H1 (cell line): ENCODE measurements at regions not wholly inside any gene's neighbourhood (a gene's known extent, or its start where the extent isn't known, plus 50 kb on each side); places are given as distances from the start of the nearest gene placed in this dataset.

Source experiments
- CTCF ChIA-PET: fragments of 300-600 bp; sonication (Branson Sonifier 250); formaldehyde crosslinking; loops from one replicate; lab custom pipeline; 2021; ENCODE audit not compliant: partially characterized antibody; lab: Charles Lee
- POLR2A ChIA-PET: fragments of 300-600 bp; sonication (Branson Sonifier 250); formaldehyde crosslinking; loops from one replicate; lab custom pipeline; 2021; ENCODE audit warnings: inconsistent platforms; ENCODE audit not compliant: partially characterized antibody; lab: Charles Lee
- DNase-seq, 2 experiments: peaks; one replicate each; pipeline versions ENCODE4 v3.0.0 to v3.0.0-alpha.2; 2010 to 2022; ENCODE audit warnings: low spot score in 2 of 2, low read depth in 1 of 2, mixed read lengths in 1 of 2
- FAIRE-seq: peaks from 2 replicates; lab custom pipeline; 2011; peaks lifted over from hg19 to GRCh38; lab: Jason Lieb, UNC
- H2AFZ ChIP-seq: 2 replicates; pipeline ENCODE4 v1.8.1; 2012; ENCODE audit warnings: low read length, inconsistent platforms
- H2AK5ac ChIP-seq: 2 replicates; pipeline ENCODE4 v1.6.1; 2013; ENCODE audit warnings: low read depth, low read length
- H2BK120ac ChIP-seq: replicated peaks from 2 replicates; pipeline ENCODE3; 2013; ENCODE audit warnings: low read depth, low read length, inconsistent platforms
- H2BK12ac ChIP-seq: 2 replicates; pipeline ENCODE4 v1.6.1; 2013; ENCODE audit warnings: low read depth, low read length
- H2BK15ac ChIP-seq: 2 replicates; pipeline ENCODE4 v1.6.1; 2013; ENCODE audit warnings: low read length
- H2BK20ac ChIP-seq: 2 replicates; pipeline ENCODE4 v1.6.1; 2013; ENCODE audit warnings: low read length
- H2BK5ac ChIP-seq: 2 replicates; pipeline ENCODE4 v1.6.1; 2013; ENCODE audit warnings: low read depth, low read length
- H3K14ac ChIP-seq: 2 replicates; pipeline ENCODE4 v1.6.1; 2013; ENCODE audit warnings: inconsistent platforms; ENCODE audit not compliant: insufficient read length
- H3K18ac ChIP-seq: 2 replicates; pipeline ENCODE4 v1.6.1; 2013; ENCODE audit warnings: low read length; ENCODE audit errors: extremely low read depth
- H3K23ac ChIP-seq: 2 replicates; pipeline ENCODE4 v1.6.1; 2013; ENCODE audit warnings: inconsistent platforms; ENCODE audit not compliant: insufficient read length
- H3K23me2 ChIP-seq: 2 replicates; pipeline ENCODE4 v1.6.1; 2013; ENCODE audit warnings: low read depth, low read length
- H3K27ac ChIP-seq: 2 replicates; pipeline ENCODE4 v1.6.1; 2011; ENCODE audit warnings: low read depth, low read length, inconsistent platforms
- H3K27me3 ChIP-seq, 4 experiments: replicated peaks in 1 of 4; 1 replicate in 1 of 4; 2 replicates in 3 of 4; pipeline versions ENCODE4 v1.6.1 to v1.8.1; 2011 to 2013; ENCODE audit warnings: low read length in 3 of 4, mild to moderate bottlenecking in 3 of 4, inconsistent platforms in 2 of 4, mixed read lengths in 2 of 4, moderate library complexity in 1 of 4; ENCODE audit not compliant: control insufficient read depth in 3 of 4, insufficient read depth in 3 of 4; ENCODE audit errors: extremely low read depth in 1 of 4
- H3K36me3 ChIP-seq, 4 experiments: 2 replicates each; pipeline versions ENCODE4 v1.6.1 to v1.8.1; 2011 to 2013; ENCODE audit warnings: mild to moderate bottlenecking in 4 of 4, low read length in 3 of 4, moderate library complexity in 2 of 4, control low read depth in 1 of 4, inconsistent platforms in 1 of 4; ENCODE audit not compliant: insufficient read depth in 4 of 4, control insufficient read depth in 2 of 4
- H3K4ac ChIP-seq: replicated peaks from 2 replicates; pipeline ENCODE3; 2013; ENCODE audit warnings: low read length, low read depth, mixed read lengths, inconsistent platforms; ENCODE audit not compliant: insufficient read length
- H3K4me1 ChIP-seq, 4 experiments: replicated peaks in 1 of 4; 1 replicate in 1 of 4; 2 replicates in 3 of 4; pipeline versions ENCODE4 v1.6.1 to v1.8.1; 2011 to 2013; ENCODE audit warnings: low read length in 3 of 4, inconsistent platforms in 2 of 4, mixed read lengths in 1 of 4; ENCODE audit not compliant: insufficient read depth in 4 of 4, control insufficient read depth in 3 of 4
- H3K4me2 ChIP-seq, 2 experiments: 2 replicates each; pipeline versions ENCODE4 v1.6.1 to v1.8.1; 2011 to 2013; ENCODE audit warnings: low read depth in 2 of 2, low read length in 2 of 2, control low read depth in 1 of 2, inconsistent platforms in 1 of 2, mild to moderate bottlenecking in 1 of 2; ENCODE audit not compliant: insufficient read depth in 1 of 2
- H3K4me3 ChIP-seq, 4 experiments: fragments of 200-600, 300-600 bp in 1 of 4; sonication (generic), shearing (Covaris generic), sonication (Bioruptor Twin) in 1 of 4; 2 replicates each; pipeline versions ENCODE4 v1.5.1 to v1.8.1; 2011 to 2016; ENCODE audit warnings: low read length in 4 of 4, low read depth in 3 of 4, control low read depth in 2 of 4, inconsistent platforms in 2 of 4, mild to moderate bottlenecking in 2 of 4, mixed read lengths in 1 of 4, moderate library complexity in 1 of 4; ENCODE audit not compliant: insufficient read depth in 2 of 4; ENCODE audit errors: extremely low read depth in 1 of 4
- H3K56ac ChIP-seq: replicated peaks from 2 replicates; pipeline ENCODE3; 2013; ENCODE audit warnings: low read depth, mild to moderate bottlenecking, mixed read lengths, low read length, inconsistent platforms; ENCODE audit not compliant: insufficient read length
- H3K79me1 ChIP-seq: 2 replicates; pipeline ENCODE4 v1.6.1; 2013; ENCODE audit warnings: low read depth, low read length, control low read depth
- H3K79me2 ChIP-seq, 2 experiments: 2 replicates each; pipeline versions ENCODE4 v1.6.1 to v1.8.1; 2012 to 2013; ENCODE audit warnings: low read length in 2 of 2, mild to moderate bottlenecking in 2 of 2, inconsistent platforms in 1 of 2; ENCODE audit not compliant: insufficient read depth in 2 of 2, control insufficient read depth in 1 of 2
- H3K9ac ChIP-seq, 4 experiments: replicated peaks in 1 of 4; 1 replicate in 1 of 4; 2 replicates in 3 of 4; pipeline versions ENCODE4 v1.6.1 to v1.8.1; 2011 to 2013; ENCODE audit warnings: low read depth in 3 of 4, low read length in 3 of 4, control low read depth in 2 of 4, mild to moderate bottlenecking in 2 of 4, moderate library complexity in 2 of 4, inconsistent platforms in 1 of 4; ENCODE audit errors: extremely low read depth in 1 of 4
- H3K9me3 ChIP-seq, 2 experiments: 2 replicates each; pipeline versions ENCODE4 v1.6.1 to v1.8.1; 2012 to 2013; ENCODE audit warnings: mild to moderate bottlenecking in 2 of 2, moderate library complexity in 2 of 2, control low read depth in 1 of 2, inconsistent platforms in 1 of 2, low read depth in 1 of 2, low read length in 1 of 2, mixed read lengths in 1 of 2; ENCODE audit not compliant: insufficient read depth in 2 of 2
- H4K20me1 ChIP-seq, 2 experiments: replicated peaks in 1 of 2; 2 replicates each; pipeline versions ENCODE3 to v1.8.1; 2011 to 2013; ENCODE audit warnings: inconsistent platforms in 2 of 2, low read length in 2 of 2, mild to moderate bottlenecking in 1 of 2; ENCODE audit not compliant: insufficient read depth in 2 of 2, control insufficient read depth in 1 of 2
- H4K5ac ChIP-seq: 2 replicates; pipeline ENCODE4 v1.6.1; 2013; ENCODE audit warnings: low read length, low read depth, mixed read lengths, inconsistent platforms; ENCODE audit not compliant: insufficient read length
- H4K8ac ChIP-seq: 2 replicates; pipeline ENCODE4 v1.8.0; 2013; ENCODE audit warnings: mild to moderate bottlenecking, moderate library complexity, low read length, inconsistent platforms; ENCODE audit not compliant: insufficient read depth; ENCODE audit errors: extremely low read depth
- H4K91ac ChIP-seq: replicated peaks from 2 replicates; pipeline ENCODE3; 2013; ENCODE audit warnings: low read length, mixed read lengths, inconsistent platforms; ENCODE audit not compliant: insufficient read length
- FOSL1 ChIP-seq: IDR thresholded peaks from 2 replicates; pipeline ENCODE4 v1.6.1; 2011; ENCODE audit warnings: mild to moderate bottlenecking, low read depth, low read length, moderate library complexity; ENCODE audit not compliant: insufficient read depth
- GABPA ChIP-seq: IDR thresholded peaks from 2 replicates; pipeline ENCODE4 v1.6.1; 2011; ENCODE audit warnings: mild to moderate bottlenecking, low read length, moderate library complexity, borderline replicate concordance; ENCODE audit not compliant: insufficient read depth
- KDM1A ChIP-seq: fragments of 200-600, 300-600 bp; sonication (generic); IDR thresholded peaks from 2 replicates; pipeline ENCODE4 v1.7.1; 2016; ENCODE audit warnings: mild to moderate bottlenecking, low read length, borderline replicate concordance
- MAX ChIP-seq: IDR thresholded peaks from 2 replicates; pipeline ENCODE4 v1.6.1; 2012; ENCODE audit warnings: inconsistent platforms
- RAD21 ChIP-seq, 2 experiments: IDR thresholded peaks in 1 of 2; conservative IDR thresholded peaks in 1 of 2; 2 replicates each; pipeline ENCODE4 v1.6.1; 2011; ENCODE audit warnings: low read depth in 2 of 2, low read length in 2 of 2, improper control_type of control experiment in 1 of 2, inconsistent platforms in 1 of 2, mild to moderate bottlenecking in 1 of 2, moderate library complexity in 1 of 2
- YY1 ChIP-seq: IDR thresholded peaks from 2 replicates; pipeline ENCODE4 v1.6.1; 2011; ENCODE audit warnings: low read depth, mild to moderate bottlenecking, low read length
- WGBS, 2 experiments: shearing (Covaris generic) in 1 of 2; methylation state at CpG; one replicate each; pipeline versions ENCODE4 v1.1.6 to v1.1.7; 2013 to 2015; ENCODE audit warnings: low lambda C conversion rate in 2 of 2, mixed read lengths in 2 of 2, inconsistent platforms in 1 of 2, low coverage in 1 of 2, missing lambda C conversion rate in 1 of 2; ENCODE audit not compliant: insufficient replicate concordance in 2 of 2, insufficient coverage in 1 of 2, insufficient read length in 1 of 2; ENCODE audit errors: extremely low coverage in 1 of 2, missing lambda C conversion rate in 1 of 2; 5-methylcytosine and 5-hydroxymethylcytosine counted together

DNA sequence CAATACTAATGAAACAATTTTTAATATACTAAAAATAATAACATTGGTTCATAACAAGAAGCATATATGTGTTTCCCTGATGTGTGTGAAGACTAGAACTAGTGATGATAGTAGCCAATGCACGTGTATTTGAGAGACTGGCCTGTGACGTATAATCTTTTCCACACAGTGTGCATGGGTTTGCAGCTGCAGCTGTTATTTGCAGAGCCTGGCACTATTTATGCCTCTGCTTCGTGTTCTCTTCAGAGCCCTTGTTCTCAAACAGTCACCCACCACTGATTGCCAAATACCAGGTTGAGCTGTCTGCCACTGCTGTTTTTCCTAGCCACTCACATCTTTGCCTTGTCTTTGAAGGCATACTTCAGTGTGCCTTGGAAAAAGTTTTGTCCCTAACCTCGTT, 531.7 kb downstream of the ETV1 start:
- ChIA-PET POLR2A (no interaction called here), CTCF (interaction anchor here (1.2 kb wide), 1 partner anchor 19 kb away, joined by 3 read pairs; no protein-coding TSS in a partner anchor)
- peaks cover 2% of the 10 kb centered on the region; the same call in 1 of the 2 replicates for H3K23me2 ChIP-seq

More for the DNA sequence above, 531.7 kb downstream of the ETV1 start:
- H3K27me3 ChIP-seq: no peaks in the 10 kb centered on the region
- no peak overlapping the region for H3K18ac ChIP-seq
- no peak overlapping the region for H3K4ac ChIP-seq
- no peaks in the 10 kb centered on the region for H4K20me1 ChIP-seq
- H3K23ac ChIP-seq: no peak overlapping the region
- no peak overlapping the region for H2BK12ac ChIP-seq
- TF ChIP-seq YY1 (no peak), KDM1A (no peak), RAD21 (IDR thresholded peaks at IDR 0.05 in 1 of 2, conservative IDR thresholded peaks at IDR 0.05 in 1 of 2; ENCODE audit: low read depth in 2 of 2, low read length in 2 of 2) (no peak), MAX (no peak), FOSL1 (no peak), GABPA (no peak)
- WGBS, 2 experiments: 90% methylated on average over 4 of the region's 4 CpGs; no CpG with 5 or more reads in 1 of the 2 experiments
- DNase-seq: no peak
- no peaks in the 10 kb centered on the region for H3K9me3 ChIP-seq
- H2AK5ac ChIP-seq: no peak overlapping the region
- no peak overlapping the region for H2BK120ac ChIP-seq
- H3K4me1 ChIP-seq: no peaks in the 10 kb centered on the region
- no peak for FAIRE-seq
- no peak overlapping the region for H4K91ac ChIP-seq
- H3K79me1 ChIP-seq: no peaks in the 10 kb centered on the region
- no peak overlapping the region for H4K8ac ChIP-seq
- no peak overlapping the region for H2BK15ac ChIP-seq
- no peak overlapping the region for H3K14ac ChIP-seq
- H3K4me3 ChIP-seq: no peak overlapping the region
- no peak overlapping the region for H3K56ac ChIP-seq
- H3K27ac ChIP-seq: no peak overlapping the region
- no peak overlapping the region for H2BK5ac ChIP-seq
- no peak overlapping the region for H4K5ac ChIP-seq
- no peak overlapping the region for H3K9ac ChIP-seq
- no peak overlapping the region for H3K4me2 ChIP-seq
- no peaks in the 10 kb centered on the region for H3K36me3 ChIP-seq
- H2AFZ ChIP-seq: no peak overlapping the region
- no peaks in the 10 kb centered on the region for H3K79me2 ChIP-seq
- no peak overlapping the region for H2BK20ac ChIP-seq
